Muscle layer of duodenum (tissue), 2 donors: ENCODE measurements at regions not wholly inside any gene's neighbourhood (a gene's known extent, or its start where the extent isn't known, plus 50 kb on each side); places are given as distances from the start of the nearest gene placed in this dataset.

Experiments used
- H3K27ac ChIP-seq: one replicate; pipeline ENCODE4 v1.7.0; 2013; ENCODE audit warnings: mild to moderate bottlenecking, low read length
- H3K27me3 ChIP-seq: one replicate; pipeline ENCODE4 v1.7.0; 2013; ENCODE audit warnings: low read depth, mild to moderate bottlenecking, control low read depth, low read length
- H3K36me3 ChIP-seq, 2 donors: one replicate each; pipeline ENCODE4 v1.7.0; 2013; ENCODE audit warnings: low read length in 2 of 2, control low read depth in 1 of 2, mild to moderate bottlenecking in 1 of 2; ENCODE audit not compliant: insufficient read depth in 2 of 2, control insufficient read depth in 1 of 2
- H3K4me1 ChIP-seq, 2 donors: one replicate each; pipeline ENCODE4 v1.7.0; 2013; ENCODE audit warnings: low read length in 2 of 2, mild to moderate bottlenecking in 2 of 2, control low read depth in 1 of 2, moderate library complexity in 1 of 2; ENCODE audit not compliant: insufficient read depth in 2 of 2, control insufficient read depth in 1 of 2
- H3K4me3 ChIP-seq, 2 donors: one replicate each; pipeline ENCODE4 v1.7.0; 2013; ENCODE audit warnings: low read length in 2 of 2, low read depth in 1 of 2, mild to moderate bottlenecking in 1 of 2
- H3K9me3 ChIP-seq, 2 donors: one replicate each; pipeline ENCODE4 v1.7.0; 2013; ENCODE audit warnings: low read length in 2 of 2, control low read depth in 1 of 2, mild to moderate bottlenecking in 1 of 2; ENCODE audit not compliant: control insufficient read depth in 1 of 2
- donor health status: healthy.

- H3K9me3 ChIP-seq, result peaks cover 0 to under 1% of the 10 kb centered on the region in 2 donors
- H3K27me3 ChIP-seq, result no peaks in the 10 kb centered on the region
- H3K4me3 ChIP-seq, result no peak overlapping the region
- H3K36me3 ChIP-seq, result no peaks in the 10 kb centered on the region
- peaks cover 4 to 10% of the 10 kb centered on the region in 2 donors for H3K4me1 ChIP-seq
- no peak overlapping the region for H3K27ac ChIP-seq
Observed at GRCh38 chr5:115349001-115349817, 52.8 kb upstream of the CCDC112 start.

DNA sequence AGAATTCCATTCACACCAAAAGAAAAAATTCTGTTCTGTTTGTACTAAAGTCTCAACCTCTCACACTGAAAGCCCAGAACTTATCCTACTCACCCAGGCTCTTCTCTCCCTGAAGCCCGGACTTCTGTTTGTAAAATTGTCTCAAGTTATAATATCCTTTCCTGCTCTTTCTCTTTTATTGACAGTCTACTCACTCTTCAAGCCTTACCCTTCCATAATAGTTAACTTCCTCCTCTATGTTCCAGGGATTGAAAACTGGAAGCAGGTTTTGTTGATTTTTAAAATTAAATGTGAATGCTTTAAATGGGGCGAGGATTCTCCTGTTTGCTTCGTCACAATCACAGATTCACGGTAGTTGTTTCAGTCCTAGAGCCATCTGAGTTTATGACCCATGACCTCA lies 51.7 kb upstream of the CCDC112 start:
- Histone ChIP-seq H3K27me3 (no peaks in the 10 kb centered on the region), H3K4me1 (peaks cover 4 to 10% of the 10 kb centered on the region in 2 donors), H3K9me3 (no peaks in the 10 kb centered on the region), H3K36me3 (no peaks in the 10 kb centered on the region), H3K27ac (no peak overlapping the region), H3K4me3 (no peak overlapping the region)
